ENCODE measurements at regions not wholly inside any gene's neighbourhood (a gene's known extent, or its start where the extent isn't known, plus 50 kb on each side); places are given as distances from the start of the nearest gene placed in this dataset.

GRCh38 chr19:30634996-30635975 is 263.1 kb downstream of the ZNF536 start:
- DNase-seq (ENCODE audit: low spot score), result no peak

DNA sequence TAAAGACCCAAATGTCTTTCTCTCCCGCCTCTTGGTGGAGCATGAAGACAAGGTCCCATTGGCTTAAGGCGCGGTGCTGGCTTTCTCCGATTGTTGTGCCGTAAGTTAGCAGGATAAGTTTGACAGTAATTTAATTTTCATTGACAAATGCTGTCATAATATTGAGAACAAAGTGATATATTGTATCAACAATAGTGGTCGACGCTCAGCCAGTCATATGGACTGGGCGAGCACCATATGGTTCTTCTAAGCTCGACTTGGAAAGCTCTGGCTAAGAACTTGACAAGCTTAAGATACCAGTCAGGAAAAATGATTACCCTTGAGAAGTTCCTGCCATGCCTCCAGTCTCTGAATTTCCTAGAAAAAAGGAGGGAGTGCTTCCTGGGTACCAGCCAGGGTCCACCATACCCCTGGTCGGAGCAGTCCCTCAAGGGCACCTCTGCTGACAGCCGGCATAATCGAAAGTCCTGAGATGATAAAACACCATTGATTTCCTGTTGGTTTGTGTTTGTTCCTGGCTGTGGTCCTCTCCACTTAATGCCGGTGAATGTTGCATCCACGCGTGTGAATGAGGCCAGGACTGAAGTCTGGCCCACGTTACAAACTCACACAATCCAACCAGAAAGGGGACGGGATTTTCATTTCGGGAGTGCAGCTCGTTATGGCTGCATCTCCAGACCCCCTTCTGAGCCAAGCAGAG is 262.1 kb downstream of the ZNF536 start:
- no peak for DNase-seq (ENCODE audit: low spot score)

- DNase-seq (ENCODE audit: low spot score), result no peak
These were observed 258.8 kb downstream of the ZNF536 start for GRCh38 chr19:30631033-30631370.

- no peak for DNase-seq (ENCODE audit: low spot score)
These were observed 258.3 kb downstream of the ZNF536 start for GRCh38 chr19:30630289-30631032.

DNA sequence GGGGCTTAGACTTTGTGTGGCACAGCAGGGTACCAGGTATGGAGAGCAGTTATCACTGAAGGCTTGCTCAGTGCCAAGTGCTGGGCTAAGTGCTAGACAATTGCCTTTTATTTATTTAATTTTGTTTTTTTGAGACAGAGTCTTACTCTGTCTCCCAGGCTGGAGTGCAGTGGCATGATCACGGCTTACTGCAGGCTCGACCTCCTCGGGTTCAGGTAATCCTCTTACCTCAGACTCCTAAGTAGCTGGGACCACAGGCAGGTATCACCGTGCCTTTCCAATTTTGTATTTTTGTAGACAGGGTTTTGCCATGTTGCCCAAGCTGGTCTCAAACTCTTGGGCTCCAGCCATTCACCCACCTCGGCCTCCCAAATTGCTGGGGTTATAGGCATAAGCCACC is 256.9 kb downstream of the ZNF536 start:
- no peak for DNase-seq (ENCODE audit: low spot score)

GRCh38 chr19:30626626-30626966 is 254.4 kb downstream of the ZNF536 start:
- no peak for DNase-seq (ENCODE audit: low spot score)

DNA sequence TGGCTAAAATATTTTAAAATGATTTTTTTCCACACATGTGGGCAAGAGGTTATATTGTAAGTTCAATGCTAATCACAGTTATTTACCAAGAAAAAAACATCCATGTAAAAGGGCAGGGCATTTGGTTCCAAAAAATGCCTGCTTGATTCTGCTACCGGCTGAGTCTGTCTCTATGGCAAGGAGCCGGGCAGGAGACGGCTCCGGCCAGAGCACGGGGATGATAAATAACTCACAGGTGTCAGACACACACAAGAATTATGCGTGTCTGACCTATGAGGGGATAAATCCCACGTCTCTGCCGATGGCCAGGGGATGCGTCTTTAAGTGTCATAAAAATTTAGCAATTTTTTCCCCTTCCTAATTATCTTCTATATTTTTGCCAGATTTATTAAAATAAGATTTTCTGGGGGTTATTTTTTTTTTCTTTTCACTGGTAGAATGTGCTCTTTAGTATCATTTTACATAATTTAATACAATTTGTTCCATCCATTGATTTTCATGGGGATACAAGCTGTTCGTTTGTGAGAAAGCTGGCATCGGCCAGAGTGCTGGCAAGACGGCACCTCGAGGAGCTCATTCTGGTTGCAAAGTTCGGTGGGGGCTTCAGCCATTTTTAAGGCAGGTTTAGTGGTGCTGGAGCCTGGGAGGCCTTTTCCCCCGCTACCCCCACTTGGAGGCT is 253.9 kb downstream of the ZNF536 start:
- no peak for DNase-seq (ENCODE audit: low spot score)

- DNase-seq (ENCODE audit: low spot score), result no peak
These were observed 250.1 kb downstream of the ZNF536 start for GRCh38 chr19:30622276-30622675.

GRCh38 chr19:30621326-30621920 is 249.2 kb downstream of the ZNF536 start:
- DNase-seq (ENCODE audit: low spot score), result no peak

- DNase-seq (ENCODE audit: low spot score), result no peak
These were observed 248.2 kb downstream of the ZNF536 start for GRCh38 chr19:30620354-30620753.

DNA sequence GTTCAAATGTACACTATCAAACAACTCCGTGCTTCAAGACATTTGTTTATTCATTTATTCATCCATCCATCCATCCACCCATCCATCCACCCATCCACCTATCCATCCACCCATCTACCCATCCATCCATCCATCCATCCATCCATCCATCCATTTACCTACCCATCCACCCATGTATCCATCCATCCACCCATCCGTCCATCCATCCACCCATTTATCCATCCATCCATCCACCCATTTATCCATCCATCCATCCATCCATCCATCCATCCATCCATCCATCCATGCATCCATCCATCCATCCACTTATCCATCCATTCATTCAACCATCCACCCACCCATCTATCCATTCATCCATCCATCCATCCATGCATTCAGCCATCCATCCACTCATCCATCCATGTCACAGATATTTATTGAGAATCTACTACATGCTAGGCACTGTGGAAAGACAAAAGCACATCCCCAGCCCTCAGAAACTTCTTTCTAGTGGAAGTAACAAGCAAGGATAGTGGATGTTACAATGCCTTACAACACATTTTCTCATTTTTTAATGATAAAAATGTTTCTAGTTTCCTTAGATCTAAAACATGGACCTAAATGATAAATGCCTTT is 237.6 kb downstream of the ZNF536 start:
- DNase-seq (ENCODE audit: low spot score), result no peak

DNA sequence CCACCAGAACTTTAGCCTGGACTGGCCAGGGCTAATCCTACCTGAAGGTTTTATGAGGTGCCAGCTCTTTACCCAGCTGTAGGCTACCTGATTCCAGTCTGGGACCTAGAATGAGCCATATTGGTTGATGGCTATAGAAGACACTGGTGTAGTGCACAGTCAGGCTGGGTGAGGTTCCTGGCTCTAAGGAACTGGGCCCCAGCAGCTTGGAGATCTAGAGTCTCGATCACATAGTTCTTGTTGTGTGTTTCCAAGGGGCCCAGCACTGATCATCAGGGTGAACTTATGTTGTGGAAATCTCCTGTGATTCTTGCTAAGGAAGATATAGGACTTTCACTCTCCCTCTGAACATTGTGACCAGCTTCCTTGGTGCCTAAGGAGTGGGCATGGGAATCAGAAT is 236.3 kb downstream of the ZNF536 start:
- no peak for DNase-seq (ENCODE audit: low spot score)
